GM21381 (cell line): ENCODE measurements at regions not wholly inside any gene's neighbourhood (a gene's known extent, or its start where the extent isn't known, plus 50 kb on each side); places are given as distances from the start of the nearest gene placed in this dataset.
"Not testable (repeated sequence)": the region's sequence is repeated elsewhere in the genome, so short reads cannot be mapped to it uniquely, and the experiment has no call there.

Experiments
- ATAC-seq: cut with Tn5 transposase; IDR thresholded peaks from one replicate; pipeline ENCODE4 v1.9.1; 2021; ENCODE audit warnings: mild to moderate bottlenecking, moderate library complexity; ENCODE audit not compliant: unreplicated experiment

DNA sequence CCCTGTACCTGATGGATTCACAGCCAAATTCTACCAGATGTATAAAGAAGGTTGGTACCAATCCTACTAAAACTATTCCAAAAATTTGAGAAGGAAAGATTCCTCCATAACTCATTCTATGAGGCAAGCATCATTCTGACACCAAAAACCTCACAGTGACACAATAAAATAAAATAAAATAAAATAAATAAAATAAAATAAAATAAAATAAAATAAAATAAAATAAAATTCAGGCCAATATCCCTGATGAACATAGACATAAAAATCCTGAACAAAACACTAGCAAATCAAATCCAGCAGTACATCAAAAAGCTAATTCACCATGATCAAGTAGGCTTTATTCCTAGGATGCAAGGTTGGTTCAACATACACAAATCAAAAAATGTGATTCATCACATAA, 108.1 kb downstream of the PROX1 start:
- not testable (repeated sequence) for ATAC-seq

DNA sequence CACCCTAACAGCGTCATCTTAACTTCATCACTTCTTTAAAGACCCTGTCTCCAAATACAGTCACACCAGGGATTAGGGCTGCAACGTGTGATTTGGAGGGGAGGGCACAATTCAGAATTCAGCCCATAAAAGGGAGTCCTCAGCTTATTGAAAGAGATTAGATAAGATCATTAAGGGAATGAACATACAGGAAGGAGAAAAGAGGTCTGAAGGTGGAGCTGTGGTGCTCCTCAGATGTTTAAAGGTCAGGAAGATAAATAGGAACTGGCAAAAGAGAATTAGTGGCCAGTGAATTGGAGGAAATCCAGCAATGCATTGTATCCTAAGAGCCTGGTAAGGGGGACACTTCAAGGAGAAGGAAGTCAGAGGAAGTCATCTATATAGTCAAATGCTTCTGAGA, 113.5 kb downstream of the PROX1 start:
- ATAC-seq = no peak

DNA sequence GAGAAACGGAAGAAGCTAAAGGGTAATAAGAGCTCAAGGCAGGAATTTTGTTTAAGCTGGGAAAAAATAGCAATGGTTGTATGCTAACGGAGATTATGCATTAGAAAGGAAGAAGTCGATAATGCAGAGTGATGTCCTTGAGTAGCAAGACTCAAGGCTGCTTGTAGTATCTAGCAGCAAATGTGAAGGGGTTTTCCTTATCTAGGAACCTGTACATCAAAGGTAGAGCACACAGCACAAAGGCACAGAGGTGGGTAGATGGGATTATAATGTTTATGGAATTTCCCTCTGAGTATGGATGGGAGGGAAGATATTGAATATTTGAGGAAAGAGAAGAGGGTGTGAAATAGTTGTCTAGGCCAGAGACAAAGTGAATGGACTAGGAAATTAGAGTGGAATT, 114.1 kb downstream of the PROX1 start:
- no peak for ATAC-seq

GRCh38 chr1:214102907-214103306, 115.1 kb downstream of the PROX1 start:
- ATAC-seq = no peak

DNA sequence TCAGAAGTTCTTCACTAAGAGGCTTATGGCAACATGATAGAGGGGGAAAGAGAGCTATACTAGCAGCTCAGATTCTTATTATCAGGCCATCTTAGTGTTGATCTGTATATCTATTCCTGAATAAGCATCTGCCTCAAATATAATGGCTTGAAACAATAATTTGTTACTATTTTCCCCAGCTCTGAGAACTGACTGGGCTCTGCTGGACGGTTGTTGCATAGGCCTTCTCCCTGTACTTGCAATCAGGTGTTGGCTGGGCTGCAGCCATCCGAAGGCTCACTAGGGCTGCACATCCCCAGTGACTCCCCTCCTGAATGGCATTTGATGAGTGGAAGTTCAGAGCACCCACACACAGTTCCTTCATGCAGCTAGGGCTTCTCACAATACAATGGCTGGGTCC, 116.0 kb downstream of the PROX1 start:
- no peak for ATAC-seq

DNA sequence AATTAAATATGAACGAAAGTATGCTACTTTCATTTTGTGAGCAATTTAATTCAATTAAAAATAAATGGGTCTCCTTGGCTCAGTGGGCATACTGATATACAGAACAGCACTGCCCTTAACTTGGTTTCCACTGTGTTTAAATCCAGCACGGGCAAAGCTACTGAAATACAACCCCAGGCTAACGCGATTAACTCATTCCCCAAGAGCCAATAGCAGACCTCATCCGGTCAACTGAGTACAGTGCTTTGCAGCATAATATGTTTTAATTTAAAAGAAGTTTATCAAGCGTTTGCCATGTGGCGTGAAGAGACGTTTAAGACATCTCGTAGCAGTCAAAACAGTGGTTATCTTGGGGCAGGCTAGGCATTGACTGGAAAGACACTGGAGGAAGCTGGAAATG, 118.6 kb downstream of the PROX1 start:
- no peak for ATAC-seq

DNA sequence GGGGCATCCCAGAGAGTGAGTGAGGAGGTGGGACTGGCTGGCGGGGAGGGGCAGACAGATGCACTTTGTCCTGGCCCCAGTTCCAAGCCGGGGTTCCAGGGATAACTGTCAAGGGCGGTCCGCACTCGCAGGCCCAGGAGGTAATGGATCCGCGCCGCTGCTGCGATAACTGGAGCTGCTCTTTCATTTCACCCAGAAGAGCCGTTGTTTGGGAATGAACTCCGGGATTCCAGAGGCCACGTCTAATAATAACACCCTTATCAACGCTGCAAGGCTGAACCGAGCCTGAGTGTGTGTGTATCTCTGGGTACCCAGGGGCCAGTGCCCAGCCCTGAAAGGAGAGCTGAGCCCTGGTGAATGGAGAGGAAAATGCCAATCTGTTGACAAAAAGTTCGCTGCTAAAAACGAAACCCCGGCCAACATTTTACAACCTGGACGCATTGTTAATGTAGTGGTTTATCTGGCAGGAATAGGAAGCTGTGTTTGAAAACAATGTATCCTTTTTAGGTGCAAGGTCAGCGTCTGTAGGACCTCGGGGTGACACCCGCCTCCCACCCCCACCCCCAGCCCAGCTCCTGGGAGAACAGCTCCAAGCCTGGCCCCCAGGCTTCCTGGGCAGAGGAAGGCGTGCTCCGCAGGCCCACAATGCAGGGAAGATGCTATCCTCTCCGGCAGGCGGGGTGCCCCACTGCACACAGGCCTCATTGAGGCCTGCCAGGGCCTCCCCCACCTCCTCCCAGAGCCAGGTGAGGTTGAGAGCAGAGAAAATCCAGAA, 119.7 kb downstream of the PROX1 start:
- ATAC-seq = no peak

DNA sequence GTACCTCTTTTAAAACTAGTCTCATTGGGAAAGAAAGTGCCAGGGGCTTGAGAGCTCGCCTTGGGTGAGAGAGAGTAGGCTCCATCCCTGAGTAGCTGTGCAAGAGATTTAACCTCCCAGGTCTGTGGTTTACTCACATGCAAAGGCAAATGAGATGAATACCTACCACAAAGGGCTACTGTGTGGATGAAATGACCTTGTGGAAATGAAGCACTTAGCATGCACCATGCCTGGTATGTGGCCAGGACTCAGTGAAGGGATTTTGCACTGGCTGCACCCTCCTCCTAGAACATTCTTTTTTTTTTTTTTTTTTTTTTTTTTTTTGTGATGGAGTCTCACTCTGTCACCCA, 120.3 kb downstream of the PROX1 start:
- no peak for ATAC-seq

DNA sequence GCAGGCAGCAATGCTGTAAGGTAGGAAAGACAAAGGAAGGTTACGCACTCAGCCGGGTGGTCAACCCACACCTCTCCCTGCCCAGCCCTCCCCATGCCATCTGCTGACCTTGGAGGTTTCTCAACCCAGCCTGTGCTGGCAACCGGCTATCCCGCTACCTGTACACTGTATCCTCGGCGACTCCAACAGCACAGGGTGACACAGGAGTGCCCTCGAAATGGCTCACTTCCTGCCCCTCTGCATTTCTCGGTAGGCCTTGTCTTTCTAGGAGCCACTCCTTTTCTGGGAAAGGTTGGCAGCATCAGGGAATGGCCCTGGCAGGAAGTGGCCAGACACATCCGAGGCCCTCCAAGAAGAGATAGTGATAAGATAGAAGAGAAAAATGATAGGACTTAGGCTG, 124.0 kb downstream of the PROX1 start:
- no peak for ATAC-seq

DNA sequence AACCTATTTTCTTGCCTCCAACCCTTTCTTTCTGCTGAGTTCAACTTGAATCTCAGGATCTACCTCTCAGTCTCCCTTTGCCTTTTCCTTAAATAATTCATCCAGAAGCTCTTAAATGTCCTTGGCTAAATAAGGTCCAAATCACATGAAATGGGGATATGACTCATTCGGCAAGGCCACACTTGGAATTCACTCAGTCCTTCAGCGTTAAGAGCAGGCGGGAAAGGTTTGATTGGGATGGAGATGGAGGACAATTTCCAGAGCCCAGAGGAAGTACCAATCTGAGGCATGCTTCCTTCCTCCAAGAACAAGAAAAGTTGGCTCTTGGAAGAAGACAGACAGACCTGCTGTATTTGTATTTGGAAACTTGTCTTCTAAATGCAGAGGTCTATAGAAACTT, 128.5 kb downstream of the PROX1 start:
- ATAC-seq = no peak

DNA sequence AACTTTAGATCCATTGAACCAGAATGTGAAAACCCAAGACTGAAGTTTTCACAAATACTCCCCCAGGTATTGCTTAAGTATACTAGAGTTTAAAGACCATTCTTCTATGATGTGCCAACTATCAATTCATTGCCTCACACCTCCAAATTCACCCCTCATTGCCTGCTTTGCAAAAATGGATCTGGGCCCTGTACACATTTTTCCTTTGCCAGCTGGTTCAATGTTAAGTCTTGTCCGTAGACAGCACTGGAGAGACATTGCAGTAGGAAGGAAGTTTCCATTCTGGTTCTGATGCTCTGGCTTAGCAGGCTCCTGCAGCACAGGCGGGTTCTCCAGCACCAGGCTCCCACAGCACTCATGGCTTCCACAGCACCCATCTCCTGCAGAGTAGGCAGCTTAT, 130.0 kb downstream of the PROX1 start:
- no peak for ATAC-seq

GRCh38 chr1:214120191-214120590, 132.4 kb downstream of the PROX1 start:
- no peak for ATAC-seq

GRCh38 chr1:214120951-214121350, 133.2 kb downstream of the PROX1 start:
- ATAC-seq = no peak

- ATAC-seq = no peak
Measured at GRCh38 chr1:214122110-214122509, 134.3 kb downstream of the PROX1 start.

DNA sequence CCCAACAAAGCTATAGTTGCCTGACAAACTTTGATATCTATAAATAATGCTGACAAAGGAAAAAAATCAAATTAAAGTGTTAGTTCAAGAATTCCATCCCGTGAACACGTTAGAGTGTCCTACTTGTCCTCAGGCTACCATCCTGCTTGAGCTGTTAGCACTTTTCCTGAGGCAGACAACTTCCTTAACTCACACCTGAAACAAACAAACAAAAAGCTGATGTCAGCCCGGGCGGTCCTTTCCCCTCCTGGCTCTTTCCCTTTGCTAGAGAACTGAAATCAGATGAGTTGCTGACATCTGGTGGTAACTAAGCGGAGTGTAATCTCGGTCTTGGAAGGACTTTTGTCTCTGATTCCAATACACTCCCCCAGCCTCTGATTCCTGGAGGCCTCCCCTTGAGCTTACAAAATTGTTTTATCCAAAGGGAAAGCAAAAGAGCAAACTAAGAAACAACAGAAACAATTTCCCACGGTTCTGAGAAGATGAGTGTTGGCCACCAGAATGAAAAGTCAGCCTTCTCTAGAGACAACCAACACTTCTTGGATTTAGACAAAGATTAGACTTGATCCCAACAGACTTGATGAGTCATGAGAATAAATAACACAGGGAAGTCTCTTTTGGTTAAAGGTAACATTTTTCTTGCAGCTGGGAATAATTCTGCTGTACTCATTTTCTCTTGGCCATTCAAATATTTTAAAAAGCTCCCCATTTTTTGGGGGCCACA, 135.4 kb downstream of the PROX1 start:
- ATAC-seq = peak; percentile 68

DNA sequence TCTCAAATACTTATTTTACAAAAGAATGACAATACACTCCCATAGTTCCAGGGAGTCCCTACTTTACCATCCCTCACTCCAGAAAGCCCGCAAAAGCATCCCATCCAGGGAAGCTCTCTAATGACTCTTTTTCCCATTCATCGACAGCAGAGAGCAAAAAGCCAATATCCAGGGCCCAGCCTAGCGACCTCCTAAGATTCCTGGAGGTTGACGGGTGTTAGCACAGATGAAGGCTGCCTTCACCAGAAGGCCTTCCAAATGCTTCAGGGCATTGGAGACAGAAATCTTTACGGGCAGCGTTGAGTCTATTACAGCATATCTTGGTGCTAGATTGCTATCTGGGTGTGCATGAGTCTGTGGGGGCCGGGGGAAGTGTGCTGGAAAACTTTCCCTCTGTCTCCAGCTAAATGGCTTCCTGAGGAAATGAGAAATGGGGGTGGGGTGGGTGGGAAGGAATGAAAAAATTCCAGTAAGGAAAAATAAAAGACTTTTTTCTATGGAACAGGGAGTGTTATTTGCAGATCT, 136.6 kb downstream of the PROX1 start:
- ATAC-seq = no peak

DNA sequence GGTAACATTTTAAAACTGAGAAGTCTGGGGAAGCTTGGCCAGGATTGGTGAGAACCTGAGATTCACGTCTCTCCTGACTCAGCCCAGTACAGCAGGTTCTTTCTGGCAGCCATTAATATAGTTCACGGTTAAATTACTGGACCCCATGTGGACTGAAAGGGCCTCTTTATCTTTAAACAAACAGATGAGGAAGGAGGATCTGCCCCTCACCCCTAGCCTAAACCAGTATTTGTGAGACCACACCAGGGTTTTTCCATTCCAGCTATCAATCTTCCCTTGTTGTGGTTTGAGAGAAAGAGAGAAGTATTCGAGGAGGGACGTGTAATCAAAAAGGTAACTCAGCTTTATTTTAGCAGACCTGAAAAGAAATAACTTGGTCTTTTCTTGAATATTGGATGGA, 137.1 kb downstream of the PROX1 start:
- ATAC-seq = no peak

DNA sequence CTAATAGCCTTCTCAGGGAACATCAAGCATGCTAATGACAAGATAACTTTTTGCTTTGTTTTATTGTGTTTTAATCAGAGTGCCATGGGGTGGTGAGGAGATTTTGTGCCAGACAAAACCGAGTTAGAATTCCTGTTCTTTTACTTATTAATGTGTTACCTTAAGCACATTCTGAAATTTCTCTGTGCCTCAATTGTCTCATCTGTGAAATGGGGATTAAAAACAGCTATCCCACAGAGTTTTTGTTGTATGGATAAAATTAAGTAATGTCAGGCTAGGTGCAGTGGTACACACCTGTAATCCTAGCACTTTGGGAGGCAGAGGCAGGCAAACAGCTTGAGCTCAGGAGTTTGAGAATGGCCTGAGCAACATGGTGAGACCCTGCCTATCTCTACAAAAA, 138.0 kb downstream of the PROX1 start:
- ATAC-seq = no peak

GRCh38 chr1:214126697-214127146, 138.9 kb downstream of the PROX1 start:
- no peak for ATAC-seq

- no peak for ATAC-seq
Measured at GRCh38 chr1:214127705-214128104, 139.9 kb downstream of the PROX1 start.

GRCh38 chr1:214135886-214136285, 145.1 kb upstream of the SMYD2 start:
- no peak for ATAC-seq

- no peak for ATAC-seq
Measured at GRCh38 chr1:214136324-214136919, 144.5 kb upstream of the SMYD2 start.
